ENCODE measurements at regions not wholly inside any gene's neighbourhood (a gene's known extent, or its start where the extent isn't known, plus 50 kb on each side); places are given as distances from the start of the nearest gene placed in this dataset.

DNA sequence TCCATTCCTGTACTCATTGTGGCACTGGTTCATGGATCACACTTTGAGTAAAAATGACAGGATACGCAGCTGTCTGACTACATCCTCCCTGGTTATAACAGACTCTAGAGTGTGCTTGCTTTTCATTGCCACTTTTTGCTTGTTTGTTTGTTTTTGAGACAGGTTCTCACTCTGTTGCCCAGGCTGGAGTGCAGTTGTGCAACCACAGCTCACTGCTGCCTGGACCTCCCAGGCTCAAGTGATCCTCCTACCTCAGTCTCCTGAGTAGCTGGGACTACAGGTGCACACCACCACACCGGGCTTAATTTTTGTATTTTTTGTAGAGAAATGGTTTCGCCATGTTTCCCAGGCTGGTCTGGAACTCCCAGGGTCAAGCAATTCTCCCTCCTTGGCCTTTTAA lies 89.3 kb upstream of the ROBO2 start:
- POLR2A ChIA-PET, result no interaction called here
- Histone ChIP-seq H3K79me2 (ENCODE audit: control insufficient read depth, insufficient read depth, low read length) (no peaks in the 10 kb centered on the region), H3K9ac (ENCODE audit: control insufficient read depth, insufficient read depth, low read length) (no peak overlapping the region), H2AFZ (ENCODE audit: control insufficient read depth, low read depth, low read length) (no peak overlapping the region), H3K4me1 (ENCODE audit: control insufficient read depth, insufficient read depth, low read length) (no peaks in the 10 kb centered on the region), H3K27me3 (replicated peaks in 1 of 2; ENCODE audit: control insufficient read depth in 2 of 2, insufficient read depth in 2 of 2, low read length in 1 of 2) (no peaks in the 10 kb centered on the region), H4K20me1 (ENCODE audit: control insufficient read depth, insufficient read depth) (no peaks in the 10 kb centered on the region), H3K9me3 (replicated peaks; ENCODE audit: control insufficient read depth, insufficient read depth, low read length) (no peaks in the 10 kb centered on the region), H3K4me2 (ENCODE audit: control insufficient read depth, insufficient read depth) (no peak overlapping the region), H3K4me3 (no peak overlapping the region), H3K36me3 (ENCODE audit: control insufficient read depth in 2 of 2, insufficient read depth in 2 of 2, low read length in 1 of 2) (no peaks in the 10 kb centered on the region), H3K27ac (ENCODE audit: control insufficient read depth, insufficient read depth) (no peak overlapping the region)
- WGBS (ENCODE audit: insufficient coverage, insufficient replicate concordance, low lambda C conversion rate, missing lambda C conversion rate), result 25% methylated on average over 3 of the region's 3 CpGs
- no TSS peak for BruUV-seq (replicated peaks)
- intact Hi-C loops (cut with micrococcal nuclease; ENCODE audit: unreplicated experiment) (no loop called here), in situ Hi-C loops (cut with MboI) (no loop called here)
- FAIRE-seq, result no peak
- CTCF ChIA-PET, result no interaction called here
- ATAC-seq, result no peak
- no peak for TF ChIP-seq POLR2A (IDR thresholded peaks at IDR 0.05; ENCODE audit: low read depth, low read length)
- TF ChIP-seq, protein P1, sequence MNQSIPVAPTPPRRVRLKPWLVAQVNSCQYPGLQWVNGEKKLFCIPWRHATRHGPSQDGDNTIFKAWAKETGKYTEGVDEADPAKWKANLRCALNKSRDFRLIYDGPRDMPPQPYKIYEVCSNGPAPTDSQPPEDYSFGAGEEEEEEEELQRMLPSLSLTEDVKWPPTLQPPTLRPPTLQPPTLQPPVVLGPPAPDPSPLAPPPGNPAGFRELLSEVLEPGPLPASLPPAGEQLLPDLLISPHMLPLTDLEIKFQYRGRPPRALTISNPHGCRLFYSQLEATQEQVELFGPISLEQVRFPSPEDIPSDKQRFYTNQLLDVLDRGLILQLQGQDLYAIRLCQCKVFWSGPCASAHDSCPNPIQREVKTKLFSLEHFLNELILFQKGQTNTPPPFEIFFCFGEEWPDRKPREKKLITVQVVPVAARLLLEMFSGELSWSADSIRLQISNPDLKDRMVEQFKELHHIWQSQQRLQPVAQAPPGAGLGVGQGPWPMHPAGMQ (IDR thresholded peaks at IDR 0.05; ENCODE audit: borderline replicate concordance), result no peak
- TF ChIP-seq NBN (IDR thresholded peaks at IDR 0.05), result no peak
- no peak for TF ChIP-seq IKZF1 (conservative IDR thresholded peaks at IDR 0.05)
- TF ChIP-seq SUZ12 (IDR thresholded peaks at IDR 0.05; ENCODE audit: unreplicated experiment), result no peak
- TF ChIP-seq HDAC2 (IDR thresholded peaks at IDR 0.05), result no peak
- TF ChIP-seq TCF12 (IDR thresholded peaks at IDR 0.05; ENCODE audit: low read depth, low read length), result no peak
- no peak for TF ChIP-seq LARP7 (IDR thresholded peaks at IDR 0.05)
- no peak for TF ChIP-seq SRF (IDR thresholded peaks at IDR 0.05; ENCODE audit: low read depth in 2 of 2, low read length in 2 of 2)
- no peak for TF ChIP-seq CREB1 (IDR thresholded peaks at IDR 0.05; ENCODE audit: low read depth)
- SMC1A ChIA-PET (ENCODE audit: uncharacterized antibody, unreplicated experiment), result no interaction called here
- DNase-seq (ENCODE audit: low read depth, low spot score), result no peak
- RAD21 ChIA-PET (ENCODE audit: unreplicated experiment), result no interaction called here

DNA sequence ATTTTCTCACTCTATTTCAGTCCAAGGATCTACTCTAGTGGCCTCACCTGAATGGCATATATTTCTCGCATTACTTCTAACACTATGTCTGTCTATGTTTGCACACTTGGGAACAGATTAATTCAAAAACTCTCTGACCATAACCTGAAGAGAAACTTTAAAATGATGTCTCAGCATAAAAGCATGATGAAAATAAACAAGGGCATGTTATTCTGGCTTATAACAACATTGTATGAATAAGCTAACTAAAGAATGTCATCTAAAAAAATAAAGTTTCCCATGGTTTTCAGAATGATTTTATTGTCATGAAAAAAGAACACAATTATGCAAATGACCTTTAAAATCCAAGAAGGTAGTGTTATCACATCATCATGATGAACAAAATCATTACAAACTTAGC lies 85.5 kb upstream of the ROBO2 start:
- Histone ChIP-seq H3K4me3 (no peak overlapping the region), H3K79me2 (ENCODE audit: control insufficient read depth, insufficient read depth, low read length) (no peaks in the 10 kb centered on the region), H3K36me3 (ENCODE audit: control insufficient read depth in 2 of 2, insufficient read depth in 2 of 2, low read length in 1 of 2) (no peaks in the 10 kb centered on the region), H3K9me3 (replicated peaks; ENCODE audit: control insufficient read depth, insufficient read depth, low read length) (no peaks in the 10 kb centered on the region), H3K27me3 (replicated peaks in 1 of 2; ENCODE audit: control insufficient read depth in 2 of 2, insufficient read depth in 2 of 2, low read length in 1 of 2) (no peaks in the 10 kb centered on the region), H3K4me2 (ENCODE audit: control insufficient read depth, insufficient read depth) (no peak overlapping the region), H3K4me1 (ENCODE audit: control insufficient read depth, insufficient read depth, low read length) (no peaks in the 10 kb centered on the region), H2AFZ (ENCODE audit: control insufficient read depth, low read depth, low read length) (no peak overlapping the region), H3K9ac (ENCODE audit: control insufficient read depth, insufficient read depth, low read length) (no peak overlapping the region), H3K27ac (ENCODE audit: control insufficient read depth, insufficient read depth) (no peak overlapping the region), H4K20me1 (ENCODE audit: control insufficient read depth, insufficient read depth) (no peaks in the 10 kb centered on the region)
- BruUV-seq (replicated peaks), result no TSS peak
- FAIRE-seq, result no peak
- no peak for DNase-seq (ENCODE audit: low read depth, low spot score)
- ATAC-seq, result no peak
- in situ Hi-C loops (cut with MboI) (no loop called here), intact Hi-C loops (cut with micrococcal nuclease; ENCODE audit: unreplicated experiment) (no loop called here)
- ChIA-PET SMC1A (ENCODE audit: uncharacterized antibody, unreplicated experiment) (no interaction called here), RAD21 (ENCODE audit: unreplicated experiment) (no interaction called here), POLR2A (no interaction called here), CTCF (interaction anchor here (1.5 kb wide), 1 partner anchor 15 kb away, joined by 3 read pairs; no protein-coding TSS in a partner anchor)
- TF ChIP-seq, protein P2, sequence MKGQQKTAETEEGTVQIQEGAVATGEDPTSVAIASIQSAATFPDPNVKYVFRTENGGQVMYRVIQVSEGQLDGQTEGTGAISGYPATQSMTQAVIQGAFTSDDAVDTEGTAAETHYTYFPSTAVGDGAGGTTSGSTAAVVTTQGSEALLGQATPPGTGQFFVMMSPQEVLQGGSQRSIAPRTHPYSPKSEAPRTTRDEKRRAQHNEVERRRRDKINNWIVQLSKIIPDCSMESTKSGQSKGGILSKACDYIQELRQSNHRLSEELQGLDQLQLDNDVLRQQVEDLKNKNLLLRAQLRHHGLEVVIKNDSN (IDR thresholded peaks at IDR 0.05; ENCODE audit: borderline replicate concordance, extremely low read length, insufficient read depth, low read depth, low read length), result no peak
- no peak for TF ChIP-seq IRF4 (IDR thresholded peaks at IDR 0.05; ENCODE audit: low read depth, low read length)
- TF ChIP-seq ZNF207 (IDR thresholded peaks at IDR 0.05; ENCODE audit: borderline replicate concordance), result no peak
- 63% methylated on average over 1 of the region's 1 CpG for WGBS (ENCODE audit: insufficient coverage, insufficient replicate concordance, low lambda C conversion rate, missing lambda C conversion rate)
